Stimulated activated naive CD8-positive, alpha-beta T cell treated with anti-CD3 and anti-CD28 coated beads, Interleukin-15, Interleukin-2, amounts not matched to agents 100 U/mL and 50 U/mL, for 24 hours (primary cell): ENCODE measurements at regions not wholly inside any gene's neighbourhood (a gene's known extent, or its start where the extent isn't known, plus 50 kb on each side); places are given as distances from the start of the nearest gene placed in this dataset.
"Not testable (repeated sequence)": the region's sequence is repeated elsewhere in the genome, so short reads cannot be mapped to it uniquely, and the experiment has no call there.

Experiments
- ATAC-seq: fragments of 150-1000 bp; cut with Tn5 transposase; one replicate; pipeline ENCODE4 v1.10.0; 2021
- DNase-seq: peaks from one replicate; pipeline ENCODE4 v3.0.0; 2021

DNA sequence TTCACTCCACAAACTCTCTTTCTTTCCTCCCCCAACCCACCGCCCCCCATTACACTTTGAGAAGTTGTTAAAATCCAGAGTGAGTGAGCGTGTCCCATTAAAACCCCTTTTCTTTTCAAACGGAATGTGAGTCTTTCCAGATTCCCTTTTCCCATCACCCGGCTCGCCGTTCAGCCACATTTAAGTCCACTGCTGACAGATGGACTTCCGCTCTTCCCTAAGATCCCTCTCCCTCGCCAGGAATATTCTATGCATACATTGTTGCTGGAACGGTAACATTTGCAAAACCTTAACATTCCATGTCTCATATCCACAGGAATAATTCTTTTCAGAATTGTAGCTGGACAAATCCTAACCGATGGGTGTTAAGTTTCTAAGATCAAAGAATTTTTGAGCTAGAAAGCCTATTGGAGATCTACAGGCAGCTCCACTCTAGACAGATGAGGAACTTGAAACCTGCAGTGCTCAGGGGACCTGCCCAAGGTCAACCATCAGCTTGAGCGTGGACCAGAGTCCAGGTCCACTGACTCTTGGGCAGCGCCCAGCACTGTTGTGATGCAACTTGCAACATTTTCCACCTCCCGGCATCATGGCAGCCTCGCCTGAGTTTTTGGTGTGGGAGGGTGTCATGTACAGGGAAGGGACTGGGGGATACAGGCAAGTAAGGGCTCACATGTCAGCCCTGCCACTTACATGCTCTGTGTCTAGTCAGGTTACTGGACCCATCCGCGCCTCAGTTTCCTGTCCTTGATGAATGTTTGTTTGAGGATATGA lies 500.1 kb downstream of the CCDC171 start:
- DNase-seq (no peak), ATAC-seq (no peak)

- DNase-seq = no peak
- no peak for ATAC-seq
Measured at GRCh38 chr9:16057541-16057940, 504.7 kb downstream of the CCDC171 start.

DNA sequence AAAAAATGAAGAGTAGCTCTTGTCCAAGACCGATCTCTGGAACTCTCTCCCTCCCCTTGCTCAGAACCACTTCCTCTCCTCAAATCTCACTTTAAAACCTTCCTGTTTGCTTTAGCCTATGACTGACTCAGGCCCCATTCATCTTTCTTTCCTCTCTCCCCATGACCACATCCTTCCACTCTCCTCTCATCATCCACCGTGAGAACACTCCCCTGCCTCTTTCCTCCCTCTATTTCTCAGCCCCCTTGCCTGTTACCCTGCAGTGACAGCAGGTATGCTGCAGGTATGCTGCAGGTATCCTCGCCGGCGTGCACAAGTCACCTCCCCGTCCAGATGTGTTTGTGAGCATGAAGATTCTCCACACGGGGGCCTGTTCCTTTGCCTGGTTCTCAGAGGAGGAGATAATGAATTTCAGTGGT lies 505.3 kb downstream of the CCDC171 start:
- DNase-seq (peak; percentile 28), ATAC-seq (peak; percentile 79)

DNA sequence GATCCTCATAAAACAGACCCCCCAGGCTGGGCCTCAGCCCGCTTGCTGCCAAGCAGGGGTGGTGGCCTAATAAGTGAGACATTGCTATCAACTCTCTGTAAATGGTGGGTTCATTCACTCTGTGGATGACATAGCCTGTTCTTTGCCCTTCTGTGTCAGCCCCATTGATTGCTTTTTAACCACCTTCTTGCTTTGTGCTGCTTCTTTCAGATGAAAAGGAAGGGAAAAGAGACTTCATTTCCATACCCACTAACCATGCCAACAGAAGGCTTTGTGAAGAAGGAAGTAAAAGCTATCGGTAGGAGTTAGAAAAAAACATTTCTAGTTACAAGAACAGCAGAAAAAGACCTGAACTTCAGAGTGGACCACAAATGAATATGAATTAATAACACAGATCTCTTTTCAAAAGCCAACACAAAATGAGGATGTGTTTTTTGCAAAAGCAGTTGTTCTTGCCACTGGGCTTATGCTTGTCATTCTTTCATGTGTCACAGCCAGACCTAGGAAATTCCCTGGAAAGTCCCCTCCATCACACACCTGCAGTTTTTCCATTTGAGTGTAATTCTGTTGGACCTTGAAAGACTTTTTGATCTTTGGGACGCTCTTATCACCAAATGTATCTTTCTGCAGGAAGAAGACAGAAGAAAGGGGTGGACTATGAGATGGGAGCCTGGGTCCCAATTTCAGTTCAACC lies 507.7 kb downstream of the CCDC171 start:
- DNase-seq (no peak), ATAC-seq (no peak)

DNA sequence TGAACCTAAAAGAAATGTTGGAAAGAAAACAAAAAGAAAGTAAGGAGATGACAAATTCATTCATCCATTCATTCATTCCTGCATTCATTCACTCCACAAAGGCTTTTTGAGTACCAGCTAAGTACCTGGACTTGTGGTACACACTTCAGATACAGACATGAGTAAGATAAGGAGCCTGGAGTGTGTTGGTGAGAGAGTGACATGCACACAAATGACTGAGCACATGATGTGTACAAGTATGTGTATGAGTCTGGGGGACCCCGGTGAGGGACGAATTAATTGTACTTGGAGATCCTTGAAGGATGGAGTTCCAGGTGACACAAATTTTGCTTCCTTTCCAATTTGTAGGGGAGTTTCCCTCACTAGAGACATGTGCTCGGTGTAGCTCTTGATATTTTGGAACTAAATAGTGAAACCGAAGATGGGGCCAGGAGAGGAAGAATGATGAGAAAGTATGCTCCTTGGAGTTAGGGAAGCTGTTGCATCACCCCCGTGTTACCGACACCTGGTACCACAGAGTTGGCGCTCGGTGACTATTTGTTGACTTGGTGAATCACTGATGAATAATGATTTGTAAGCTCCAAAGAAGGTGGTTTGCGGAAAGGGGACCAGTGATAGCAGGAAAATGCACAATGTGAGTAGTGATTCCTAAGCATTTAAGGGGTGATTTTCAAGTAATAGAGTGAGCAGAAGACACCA lies 509.8 kb downstream of the CCDC171 start:
- peak; percentile 28 for ATAC-seq

GRCh38 chr9:16063241-16063591 lies 510.4 kb downstream of the CCDC171 start:
- DNase-seq = no peak
- ATAC-seq = no peak

More for the DNA sequence above, 509.8 kb downstream of the CCDC171 start:
- peak; percentile 24 for DNase-seq

GRCh38 chr9:16064771-16065170 lies 511.9 kb downstream of the CCDC171 start:
- DNase-seq = no peak
- no peak for ATAC-seq

DNA sequence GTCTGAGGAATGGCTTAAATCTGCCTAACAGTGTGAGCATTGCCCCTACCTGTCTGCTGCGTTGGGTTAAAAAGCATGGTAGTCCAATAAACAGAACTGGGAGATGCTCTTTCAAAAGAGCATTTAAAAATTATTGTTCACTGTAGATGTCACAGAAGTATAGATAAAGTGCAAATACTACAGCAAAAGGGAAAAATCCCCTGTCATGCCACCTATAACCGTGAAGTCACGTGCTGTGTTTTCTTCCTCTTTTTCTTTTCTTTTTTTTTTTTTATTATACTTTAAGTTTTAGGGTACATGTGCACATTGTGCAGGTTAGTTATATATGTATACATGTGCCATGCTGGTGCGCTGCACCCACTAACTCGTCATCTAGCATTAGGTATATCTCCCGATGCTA lies 513.4 kb downstream of the CCDC171 start:
- not testable (repeated sequence) for ATAC-seq, DNase-seq

GRCh38 chr9:16068476-16068875 lies 515.6 kb downstream of the CCDC171 start:
- no peak for ATAC-seq
- DNase-seq = no peak

GRCh38 chr9:16069249-16069648 lies 516.4 kb downstream of the CCDC171 start:
- no peak for DNase-seq
- ATAC-seq = no peak

DNA sequence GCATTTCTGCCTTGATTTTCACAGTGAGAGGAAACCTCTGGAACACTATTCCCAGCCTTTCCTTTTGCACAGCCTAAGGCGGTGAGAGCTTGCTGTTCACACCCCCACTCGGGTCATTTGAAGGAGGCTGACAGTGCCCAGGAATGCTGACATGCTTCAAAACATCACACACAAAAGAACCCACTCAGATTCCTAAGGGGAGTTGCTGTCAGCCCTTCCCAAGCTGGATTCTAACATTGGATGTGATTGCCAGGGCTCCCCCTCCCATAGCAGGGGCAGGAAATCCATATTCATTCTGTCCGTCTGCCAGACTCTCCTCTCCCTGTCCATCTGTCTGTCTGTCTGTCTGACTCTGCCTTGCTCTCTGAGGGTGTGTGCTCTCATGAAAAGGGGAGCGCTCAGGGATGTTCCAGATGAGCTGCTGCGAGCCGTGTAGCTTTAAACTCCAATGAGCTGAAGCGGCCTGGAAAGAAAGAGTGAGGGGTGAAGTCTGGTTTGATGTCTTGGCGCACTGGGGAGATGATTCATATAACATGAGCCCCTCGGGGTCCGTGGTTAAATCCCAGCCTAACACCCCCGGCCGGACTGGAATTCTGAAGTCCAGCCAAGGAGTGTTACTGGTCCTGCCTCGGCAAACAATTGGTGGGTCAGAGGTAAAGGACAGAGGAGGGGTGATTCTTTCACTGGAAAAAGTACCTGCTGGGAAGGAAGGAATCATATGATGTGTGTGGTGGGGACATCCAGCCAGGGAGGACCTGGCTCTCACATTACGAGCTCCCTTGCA lies 517.0 kb downstream of the CCDC171 start:
- ATAC-seq (no peak), DNase-seq (no peak)

DNA sequence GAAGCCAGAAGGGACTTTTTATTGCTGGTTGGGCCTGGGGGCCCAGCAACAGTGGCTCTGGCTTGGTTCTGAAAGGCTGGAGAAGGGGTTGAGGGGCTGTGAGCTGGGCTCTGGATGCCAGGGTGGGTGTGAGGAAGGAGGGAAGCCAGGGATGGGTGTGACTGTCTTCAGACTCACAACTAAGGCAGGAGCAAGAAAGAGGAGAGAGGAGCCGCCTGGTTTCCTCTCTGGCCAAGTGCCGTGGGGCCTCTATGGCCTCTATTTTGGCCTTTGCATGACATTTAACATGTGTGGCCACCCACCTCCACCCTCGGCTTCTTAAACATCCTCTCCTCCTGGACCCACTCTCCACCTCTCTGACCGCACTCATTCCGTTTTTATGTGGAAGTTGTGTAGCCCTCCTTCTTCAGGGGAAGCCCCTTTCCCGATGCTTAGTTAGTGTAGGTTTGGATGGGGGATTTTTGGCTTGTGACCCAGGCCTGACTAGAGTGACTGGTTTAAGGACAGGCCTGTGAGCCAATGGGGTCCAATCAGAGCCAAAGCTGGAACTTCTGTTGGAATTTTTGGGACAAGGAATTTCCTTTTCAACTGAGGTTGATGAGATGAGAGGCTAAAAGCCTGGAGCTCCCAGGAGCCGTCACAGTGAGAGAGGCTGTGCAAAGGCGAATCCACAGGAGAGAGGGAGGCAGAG lies 517.8 kb downstream of the CCDC171 start:
- no peak for DNase-seq
- ATAC-seq = no peak

- ATAC-seq = no peak
- DNase-seq = no peak
Measured at GRCh38 chr9:16071400-16071799, 518.6 kb downstream of the CCDC171 start.

GRCh38 chr9:16074963-16075362 lies 522.1 kb downstream of the CCDC171 start:
- ATAC-seq = no peak
- DNase-seq = no peak

- DNase-seq = no peak
Measured at GRCh38 chr9:16075696-16076095, 522.9 kb downstream of the CCDC171 start.

GRCh38 chr9:16076511-16076910 lies 523.7 kb downstream of the CCDC171 start:
- ATAC-seq = no peak
- no peak for DNase-seq

More at GRCh38 chr9:16075696-16076095, 522.9 kb downstream of the CCDC171 start:
- ATAC-seq = no peak

- ATAC-seq = no peak
- no peak for DNase-seq
Measured at GRCh38 chr9:16082796-16083195, 530.0 kb downstream of the CCDC171 start.

DNA sequence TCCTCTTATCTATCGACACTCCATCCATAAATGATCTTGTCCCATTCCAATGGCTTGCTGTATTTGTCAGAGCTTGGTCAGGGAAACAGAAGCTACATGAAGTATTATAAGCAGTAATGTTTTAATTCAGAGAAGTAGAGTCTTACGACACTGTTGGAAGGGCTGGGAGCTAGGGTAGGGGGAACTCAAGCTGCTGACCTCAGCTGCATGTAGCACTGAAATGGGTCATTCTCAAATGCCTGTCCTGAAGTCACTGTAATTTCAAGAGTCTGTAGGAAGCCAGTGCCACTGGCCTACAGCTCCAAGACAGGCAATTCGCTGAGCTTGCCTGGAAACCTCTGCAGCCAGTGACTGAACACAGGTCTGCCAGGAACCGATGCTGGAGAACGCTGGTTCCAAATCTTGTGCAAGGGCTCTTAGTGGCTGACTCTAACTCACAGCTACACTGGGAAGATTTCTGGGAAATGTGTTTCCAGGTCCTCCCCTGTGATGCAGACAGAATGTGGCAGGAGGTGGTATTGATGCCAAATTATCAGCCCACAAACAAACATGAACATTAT lies 532.4 kb downstream of the CCDC171 start:
- no peak for DNase-seq
- no peak for ATAC-seq

DNA sequence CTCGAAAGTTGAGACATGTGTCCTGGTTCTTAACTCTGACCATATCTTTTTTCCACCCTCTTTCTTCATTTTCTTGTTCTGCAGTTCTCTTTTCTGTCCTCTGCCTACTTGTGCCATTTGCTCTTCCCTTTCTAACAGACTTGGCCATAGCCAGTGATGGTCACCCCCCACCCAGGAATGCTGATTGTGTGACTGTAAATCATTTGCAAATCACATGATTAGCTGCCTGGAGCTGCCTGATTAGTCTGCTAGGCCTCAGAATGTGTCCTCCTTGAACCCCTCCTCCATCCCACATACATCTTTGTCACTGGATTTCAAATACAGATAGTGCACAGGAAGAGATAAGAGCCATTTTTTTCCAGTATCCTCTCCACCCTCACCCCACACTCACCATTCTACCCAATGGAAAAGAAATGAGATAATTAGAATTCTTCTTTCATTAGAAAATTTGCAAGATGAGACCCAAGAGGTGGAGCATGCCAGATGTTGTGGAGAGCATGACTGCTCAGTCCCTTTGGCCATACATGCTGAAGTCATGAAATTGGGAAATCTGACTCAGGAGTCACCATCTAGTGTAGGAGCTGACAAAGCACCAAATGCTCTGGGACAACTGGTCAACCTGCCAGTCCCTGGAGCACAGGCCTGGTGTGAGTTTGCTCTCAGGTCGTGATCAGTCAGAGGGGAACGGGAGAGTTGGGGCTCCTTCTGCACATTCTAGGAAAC lies 538.2 kb downstream of the CCDC171 start:
- no peak for ATAC-seq
- no peak for DNase-seq
